NCI-H2196 (cell line): ENCODE measurements at regions not wholly inside any gene's neighbourhood (a gene's known extent, or its start where the extent isn't known, plus 50 kb on each side); places are given as distances from the start of the nearest gene placed in this dataset.

ENCODE experiments used
- DNase-seq: peaks from one replicate; lab custom pipeline; 2025; ENCODE audit not compliant: unreplicated experiment; lab: John Stamatoyannopoulos, UW

- DNase-seq = no peak
Observed at GRCh38 chr13:111472559-111473460, 152.4 kb downstream of the TEX29 start.

- peak; percentile 41 for DNase-seq
Observed at GRCh38 chr13:111474136-111475002, 153.9 kb downstream of the TEX29 start.

GRCh38 chr13:111475488-111475887 lies 155.0 kb downstream of the TEX29 start:
- no peak for DNase-seq

DNA sequence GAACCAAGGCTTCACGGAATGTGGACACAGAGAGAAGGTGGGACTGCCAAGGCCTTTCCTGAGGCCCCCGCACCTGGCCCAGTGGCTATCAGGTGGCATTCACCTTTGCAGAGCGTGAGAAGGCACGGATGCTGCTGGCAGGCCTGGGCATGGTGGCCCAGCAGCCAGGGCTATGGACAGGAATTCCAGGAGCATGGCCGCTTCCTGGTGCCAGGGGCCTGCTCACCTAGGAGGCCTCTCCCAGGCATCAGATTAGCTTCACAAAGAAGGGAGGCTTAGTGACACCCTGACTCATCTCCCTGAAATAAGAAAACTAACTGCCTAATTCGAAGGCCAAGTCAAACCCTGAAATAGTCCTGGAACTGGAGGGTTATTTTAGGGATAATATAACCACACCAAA lies 155.8 kb downstream of the TEX29 start:
- no peak for DNase-seq

GRCh38 chr13:111479412-111479811 lies 159.0 kb downstream of the TEX29 start:
- no peak for DNase-seq

DNA sequence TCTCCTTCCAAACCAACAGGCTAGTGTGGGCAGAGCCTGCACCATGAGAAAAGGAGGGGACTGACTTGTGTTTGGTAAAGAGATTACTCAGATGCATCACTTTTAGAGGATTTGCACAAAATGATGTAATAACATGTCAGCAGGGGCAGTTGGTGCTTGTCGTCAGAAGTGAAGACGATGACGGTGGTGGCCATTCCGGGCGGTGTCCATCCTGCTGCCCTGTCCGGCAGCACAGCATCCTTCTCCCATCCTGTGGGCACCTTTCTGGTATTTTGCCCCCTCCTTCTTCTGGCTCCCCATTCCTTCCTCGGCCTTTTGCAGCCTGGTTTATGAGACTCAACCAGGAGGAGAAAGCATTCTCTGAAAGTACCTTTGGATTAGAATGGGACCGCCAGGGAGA lies 160.1 kb downstream of the TEX29 start:
- DNase-seq = no peak

GRCh38 chr13:111480976-111481375 lies 160.5 kb downstream of the TEX29 start:
- DNase-seq = peak; percentile 32

- DNase-seq = no peak
Observed at GRCh38 chr13:111482126-111482525, 161.7 kb downstream of the TEX29 start.

- no peak for DNase-seq
Observed at GRCh38 chr13:111482806-111483620, 162.6 kb downstream of the TEX29 start.

DNA sequence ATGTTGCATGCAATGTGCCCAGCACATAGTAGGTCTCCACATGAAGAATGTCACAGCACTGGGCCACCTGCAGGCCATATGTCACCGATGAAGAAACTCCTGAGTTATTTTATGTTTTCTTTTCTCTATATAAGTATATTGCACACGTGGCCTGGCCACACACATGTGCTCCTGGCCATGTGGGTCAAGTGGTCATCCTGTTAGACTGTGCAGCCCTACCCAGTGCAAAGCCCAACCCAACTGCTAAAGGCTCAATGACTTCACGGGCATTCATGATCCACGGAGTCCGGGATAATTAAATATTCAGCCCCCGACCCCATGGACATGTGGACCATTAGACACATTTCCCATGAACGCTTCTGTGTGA lies 163.2 kb downstream of the TEX29 start:
- DNase-seq = no peak

GRCh38 chr13:111484141-111484925 lies 163.9 kb downstream of the TEX29 start:
- DNase-seq = peak; percentile 37

DNA sequence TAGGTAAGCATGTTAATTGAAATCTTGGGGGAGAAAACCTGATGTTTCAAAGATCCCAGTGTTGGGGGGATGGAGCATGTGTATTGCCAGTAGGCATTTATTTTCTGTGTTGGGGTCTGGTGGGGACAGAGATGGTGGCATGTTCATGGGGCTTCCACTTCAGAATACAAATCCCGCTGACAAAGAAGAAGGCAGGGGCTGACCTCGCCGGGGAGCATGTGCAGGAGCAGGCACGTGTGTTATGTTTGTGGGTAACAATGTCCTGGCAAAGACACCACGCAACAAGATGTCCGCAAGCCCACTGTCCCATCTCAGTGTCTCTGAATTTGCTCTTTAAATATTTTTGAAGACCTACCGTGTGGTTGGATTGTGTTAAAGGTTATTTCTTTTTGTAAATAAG lies 164.5 kb downstream of the TEX29 start:
- DNase-seq = no peak

- no peak for DNase-seq
Observed at GRCh38 chr13:111485491-111486250, 165.2 kb downstream of the TEX29 start.

GRCh38 chr13:111486331-111486730 lies 165.9 kb downstream of the TEX29 start:
- no peak for DNase-seq

DNA sequence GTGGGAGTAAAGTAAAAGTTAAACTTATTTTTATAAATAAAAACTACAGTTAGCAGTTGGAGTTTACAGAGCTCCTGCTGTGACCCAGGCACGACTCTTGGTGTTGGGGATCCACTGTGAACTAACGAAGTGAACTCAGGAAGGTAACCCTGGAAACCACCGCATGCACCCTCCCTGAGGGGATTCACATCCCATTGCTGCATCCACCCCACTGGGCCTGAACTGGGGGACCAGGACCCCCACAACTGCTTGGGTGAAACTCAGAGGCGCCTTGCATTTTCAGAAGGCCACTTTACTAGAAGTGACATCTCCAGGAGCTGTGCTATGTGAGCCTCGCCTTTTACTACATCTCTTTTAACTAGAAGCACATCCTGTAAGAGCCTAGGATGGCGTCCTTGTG lies 166.4 kb downstream of the TEX29 start:
- no peak for DNase-seq

DNA sequence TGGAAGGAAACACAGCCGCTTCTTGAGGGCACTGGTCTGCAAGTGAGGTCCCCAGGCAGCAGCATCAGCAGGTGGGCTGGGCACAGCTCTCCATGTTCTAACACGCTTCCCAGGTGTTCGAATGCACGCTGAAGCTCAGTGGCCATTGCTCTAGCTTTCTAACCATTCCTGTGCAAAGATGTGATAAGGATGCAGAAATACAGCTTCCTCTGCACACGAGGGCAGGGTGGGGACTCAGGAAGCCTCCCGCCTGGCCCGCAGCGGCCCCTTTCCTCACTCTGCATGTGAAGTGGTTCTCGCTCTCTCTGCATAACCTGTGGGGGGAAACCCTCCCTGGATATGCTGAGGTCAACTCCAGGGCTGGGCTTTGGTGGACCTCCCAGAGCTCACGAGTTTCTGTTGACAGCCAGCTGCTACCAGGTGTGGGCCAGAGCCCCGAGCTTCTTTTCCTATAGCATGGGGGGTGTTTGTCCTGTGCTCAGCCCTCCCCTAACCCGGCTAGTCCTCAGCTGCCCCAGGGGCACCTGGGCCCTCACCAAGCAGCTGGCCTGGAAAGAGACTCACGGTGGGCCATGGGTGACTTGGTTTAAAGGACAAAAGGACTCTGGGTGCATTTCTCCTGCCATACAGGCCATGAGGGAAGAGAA lies 168.2 kb downstream of the TEX29 start:
- DNase-seq = no peak

- no peak for DNase-seq
Observed at GRCh38 chr13:111489301-111489700, 168.9 kb downstream of the TEX29 start.

- no peak for DNase-seq
Observed at GRCh38 chr13:111490611-111491010, 170.2 kb downstream of the TEX29 start.

- DNase-seq = no peak
Observed at GRCh38 chr13:111491021-111491420, 170.6 kb downstream of the TEX29 start.
